GM19035 (cell line): ENCODE measurements at regions not wholly inside any gene's neighbourhood (a gene's known extent, or its start where the extent isn't known, plus 50 kb on each side); places are given as distances from the start of the nearest gene placed in this dataset.
"Not testable (repeated sequence)": the region's sequence is repeated elsewhere in the genome, so short reads cannot be mapped to it uniquely, and the experiment has no call there.

Source experiments
- ATAC-seq: cut with Tn5 transposase; IDR thresholded peaks from one replicate; pipeline ENCODE4 v1.9.1; 2021; ENCODE audit not compliant: unreplicated experiment

DNA sequence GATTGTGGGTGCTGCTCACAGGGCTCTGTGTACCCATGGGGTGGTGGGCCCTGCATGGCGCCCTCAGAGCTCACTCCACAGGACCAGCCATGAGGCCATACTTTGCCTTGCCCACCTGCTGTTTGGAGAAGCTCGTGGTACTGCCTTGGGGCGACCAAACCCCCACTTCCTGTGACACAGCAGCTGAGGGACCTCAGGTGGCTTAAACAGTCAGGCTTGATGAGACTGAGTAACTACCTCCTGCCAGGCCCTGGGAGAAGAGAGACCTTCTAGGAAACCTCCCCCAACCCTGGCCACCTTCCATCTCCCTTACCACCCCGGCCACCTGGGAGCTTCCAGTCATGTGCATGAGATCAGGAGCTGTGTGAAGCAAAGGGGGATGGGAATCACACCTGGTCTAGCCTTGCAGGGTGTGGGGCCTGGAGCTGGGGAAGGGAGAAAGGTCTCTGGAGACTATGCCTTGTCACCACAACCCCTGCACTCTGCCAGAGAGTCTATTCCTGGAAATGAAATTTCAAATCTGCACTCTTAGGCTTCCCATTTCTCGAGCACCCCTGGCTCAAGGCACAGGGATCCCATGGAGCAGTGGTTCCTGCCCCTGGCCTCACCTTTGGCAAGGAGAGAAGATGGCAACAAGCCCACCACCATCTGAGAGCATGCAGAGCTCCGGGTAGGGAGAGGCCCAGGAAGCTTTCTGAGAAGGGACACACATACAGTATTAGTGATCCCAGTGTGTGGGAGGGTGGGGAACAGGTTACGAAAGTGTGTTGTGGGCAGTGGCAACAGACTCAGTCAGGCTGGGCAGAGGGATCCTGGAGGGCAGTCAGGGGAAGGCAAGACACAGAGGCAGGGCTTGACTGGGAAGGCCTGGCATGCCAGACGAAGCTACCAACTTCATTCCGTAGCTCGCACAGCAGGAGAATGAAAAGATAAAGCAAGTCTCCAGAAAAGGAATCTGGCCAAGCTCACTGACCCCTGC lies 125.0 kb downstream of the URI1 start:
- no peak for ATAC-seq

DNA sequence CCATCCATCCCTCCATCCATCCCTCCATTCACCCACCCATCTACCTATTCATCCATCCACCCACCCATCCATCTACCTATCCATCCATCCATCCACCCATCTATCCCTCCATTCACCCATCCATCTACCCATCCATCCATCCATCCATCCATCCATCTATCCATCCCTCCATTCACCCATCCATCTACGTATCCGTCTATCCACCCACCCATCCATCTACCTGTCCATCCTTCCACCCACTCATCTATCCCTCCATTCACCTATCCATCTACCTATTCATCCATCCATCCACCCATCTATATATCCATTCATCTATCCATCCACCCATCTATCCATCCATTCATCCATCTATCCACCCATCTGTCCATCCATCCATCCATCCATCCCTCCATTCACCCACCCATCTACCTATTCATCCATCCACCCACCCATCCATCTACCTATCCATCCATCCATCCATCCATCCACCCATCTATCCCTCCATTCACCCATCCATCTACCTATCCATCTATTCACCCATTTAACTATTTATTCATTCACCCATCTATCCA lies 126.0 kb downstream of the URI1 start:
- not testable (repeated sequence) for ATAC-seq

GRCh38 chr19:30068528-30069395 lies 126.7 kb downstream of the URI1 start:
- ATAC-seq, result no peak

GRCh38 chr19:30069535-30070197 lies 127.6 kb downstream of the URI1 start:
- ATAC-seq, result no peak

DNA sequence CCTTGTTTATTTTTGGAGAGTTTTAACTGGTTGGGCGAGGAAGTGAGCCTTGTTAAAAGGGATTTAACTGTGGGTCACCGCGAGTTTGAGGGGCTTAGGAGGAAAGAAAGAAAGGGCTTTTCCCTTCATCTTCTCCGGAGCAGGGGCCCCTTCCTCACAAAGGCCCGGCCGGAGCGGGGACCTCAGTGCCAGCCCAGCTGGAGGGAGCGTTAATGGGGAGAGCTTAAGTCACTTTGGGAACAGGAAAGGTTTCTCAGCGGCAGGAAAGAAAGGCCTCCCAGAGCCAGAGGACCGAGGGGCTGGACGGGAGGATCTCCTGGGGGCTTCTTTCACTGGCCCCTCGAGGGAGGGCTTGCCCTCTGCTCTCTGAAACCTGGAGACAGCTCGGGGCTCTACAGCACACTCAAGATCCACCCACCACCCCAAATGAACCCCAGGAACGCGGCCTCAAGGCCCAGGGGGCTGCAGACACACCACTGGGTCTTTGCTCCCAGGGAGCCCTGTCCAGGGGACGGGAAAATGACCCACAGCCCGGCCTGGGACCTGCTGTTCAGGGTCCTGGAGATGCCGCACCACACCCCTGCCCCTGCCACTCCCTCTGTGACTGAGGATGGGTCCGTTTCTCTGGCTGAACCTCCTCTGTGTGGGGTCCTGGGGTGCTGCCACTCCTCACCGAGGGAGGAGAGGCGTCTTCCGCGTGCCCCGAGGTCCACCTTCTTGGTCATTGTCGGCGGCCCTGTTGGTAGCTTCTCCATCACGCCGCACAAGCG lies 128.3 kb downstream of the URI1 start:
- no peak for ATAC-seq

- no peak for ATAC-seq
Observed at GRCh38 chr19:30070968-30071632, 129.1 kb downstream of the URI1 start.

DNA sequence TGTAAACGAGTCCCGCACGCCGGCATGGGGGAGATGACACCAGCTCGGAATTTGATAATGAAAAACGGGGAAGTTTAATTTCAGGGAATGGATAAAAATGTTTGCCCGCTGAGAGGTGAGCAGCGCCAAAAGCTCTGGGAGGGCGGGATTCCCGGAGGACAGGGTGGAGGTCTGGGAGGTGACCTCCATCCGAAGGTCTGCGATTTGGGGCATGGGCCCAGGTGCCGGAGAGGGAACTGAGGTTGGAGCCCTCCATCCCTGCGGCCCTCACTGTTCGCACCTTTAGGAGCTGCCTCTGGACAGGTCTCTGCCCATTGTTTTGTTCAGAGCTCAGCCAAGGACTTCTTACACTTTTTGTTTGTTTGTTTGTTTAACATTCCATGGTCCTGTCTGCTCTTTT lies 129.8 kb downstream of the URI1 start:
- ATAC-seq, result no peak

DNA sequence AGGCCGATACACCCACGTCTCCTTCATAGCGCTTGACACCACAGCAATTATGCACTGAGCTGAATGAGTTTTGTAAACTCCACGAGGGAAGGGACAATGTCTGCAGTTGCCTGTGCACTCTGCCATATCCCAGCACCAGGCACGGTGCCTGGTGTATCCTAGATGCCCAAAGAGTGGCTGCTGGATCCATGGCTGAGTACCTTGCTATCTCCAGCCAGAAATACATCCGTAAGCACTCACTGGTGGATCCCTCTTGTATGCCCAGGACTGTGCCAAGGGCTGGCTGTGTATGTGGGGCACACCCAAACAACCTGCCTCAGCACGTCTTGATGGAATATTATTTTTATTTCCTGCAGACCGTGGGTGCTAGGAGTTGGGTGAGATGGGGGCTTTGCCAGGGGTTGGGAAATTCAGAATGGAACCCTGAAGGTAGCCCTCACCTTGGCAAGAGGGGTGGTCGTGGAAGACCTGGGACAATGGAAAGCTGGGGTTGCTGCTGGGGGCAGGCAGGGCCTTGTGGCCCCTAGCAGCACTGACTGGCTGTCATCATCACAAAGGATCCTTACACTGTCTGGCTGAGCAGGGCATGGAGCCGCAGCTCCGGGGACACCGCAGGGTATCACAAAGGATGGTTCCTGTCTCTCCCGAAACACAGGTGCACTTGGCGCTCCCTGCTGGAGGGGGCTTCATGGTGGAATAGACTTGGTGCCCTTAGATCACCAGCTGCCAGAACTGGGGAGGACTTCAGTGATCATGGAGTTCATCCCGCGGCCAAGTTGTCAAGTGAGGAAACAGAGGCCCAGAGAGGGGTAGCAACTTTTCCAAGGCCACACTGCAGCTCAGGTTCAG lies 131.3 kb downstream of the URI1 start:
- no peak for ATAC-seq

- no peak for ATAC-seq
Observed at GRCh38 chr19:30074096-30074495, 132.1 kb downstream of the URI1 start.

GRCh38 chr19:30074741-30075715 lies 133.0 kb downstream of the URI1 start:
- no peak for ATAC-seq

GRCh38 chr19:30076101-30076551 lies 134.1 kb downstream of the URI1 start:
- no peak for ATAC-seq

DNA sequence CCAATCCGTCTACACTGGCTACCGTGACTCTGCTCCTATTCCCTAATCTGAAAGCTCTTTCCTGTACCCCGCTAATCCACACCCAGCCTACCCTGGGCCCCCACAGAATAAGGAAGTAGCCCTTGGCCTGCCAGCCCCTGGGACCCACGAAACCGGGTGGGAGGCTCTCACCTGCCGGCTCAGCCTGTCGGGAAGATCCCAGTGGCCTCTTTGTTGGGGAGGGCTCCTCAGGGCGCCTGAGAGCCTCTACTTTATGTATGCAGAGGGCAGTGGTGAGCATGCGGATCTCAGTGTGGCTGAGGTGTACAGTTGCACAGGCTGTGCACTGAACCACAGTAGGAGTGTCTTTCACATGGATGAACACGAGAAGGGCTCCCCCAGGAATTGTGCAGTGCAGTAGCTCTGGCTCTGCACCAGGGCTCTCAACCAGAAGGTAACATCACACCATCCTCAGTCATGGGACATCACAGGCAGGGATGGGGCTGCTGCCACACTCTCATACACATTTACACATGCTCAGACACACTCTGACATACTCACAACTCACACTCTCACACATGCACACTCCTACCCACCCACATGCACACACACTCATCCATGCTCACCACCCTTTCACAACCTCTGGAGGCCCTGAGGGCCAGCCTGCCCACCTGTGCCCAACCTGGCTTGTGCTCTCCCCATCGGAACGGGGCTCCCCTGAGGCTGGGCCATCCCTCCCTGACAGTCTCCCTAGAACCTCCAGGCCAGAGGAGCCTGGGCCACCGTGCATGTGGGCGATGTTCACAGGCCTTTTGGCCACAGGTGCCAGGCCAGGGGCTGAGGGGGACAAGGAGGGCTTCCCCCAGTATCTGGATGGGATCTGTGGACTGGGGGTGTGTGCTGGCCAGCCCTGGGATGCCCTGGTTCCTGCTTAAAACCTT lies 135.0 kb downstream of the URI1 start:
- ATAC-seq, result no peak

GRCh38 chr19:30077851-30078355 lies 135.9 kb downstream of the URI1 start:
- no peak for ATAC-seq

DNA sequence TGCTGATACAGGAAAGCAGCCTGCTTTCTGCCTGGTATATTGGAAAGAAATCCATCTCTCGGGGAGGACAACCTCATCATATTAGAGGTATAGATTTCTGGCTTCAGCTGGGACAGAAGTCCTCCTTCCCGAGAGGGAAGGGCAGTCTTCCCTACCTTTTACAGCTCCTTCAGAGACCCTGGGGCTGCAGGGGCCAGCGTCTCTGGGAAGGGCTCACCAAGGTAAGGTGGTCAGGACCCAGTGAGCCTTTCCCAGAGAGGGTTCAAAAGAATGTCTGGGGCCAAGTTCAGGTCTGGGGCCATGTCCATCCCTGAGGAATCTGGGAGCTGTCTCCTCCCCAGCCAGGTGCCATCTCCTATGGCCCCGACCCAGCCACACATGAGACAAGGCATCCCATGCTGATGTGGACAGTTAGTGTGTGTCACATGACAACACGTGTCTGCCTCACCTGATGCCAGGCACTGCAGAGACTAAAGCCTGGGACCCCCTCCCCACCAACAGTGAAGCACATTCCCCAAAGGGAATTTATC lies 136.4 kb downstream of the URI1 start:
- no peak for ATAC-seq

GRCh38 chr19:30079200-30079599 lies 137.2 kb downstream of the URI1 start:
- ATAC-seq, result no peak

DNA sequence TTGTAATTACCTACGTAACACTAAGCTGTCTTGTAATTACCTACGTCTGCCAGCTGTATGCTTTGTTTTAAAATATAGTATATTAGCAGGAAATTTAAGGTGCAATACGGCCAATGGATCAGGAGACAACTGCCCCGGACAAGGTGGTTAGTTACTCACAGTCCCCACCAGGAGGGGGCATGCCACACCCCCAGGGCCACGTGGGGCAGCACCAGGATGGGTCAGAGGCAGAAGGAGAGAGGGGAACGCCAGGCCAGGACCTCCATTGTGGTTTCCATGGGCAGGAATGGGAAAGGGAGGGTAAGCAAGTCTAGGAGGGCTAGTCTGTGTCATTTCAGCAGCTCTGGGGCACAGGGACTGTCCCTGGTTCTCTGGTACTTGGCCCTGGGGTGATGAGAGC lies 140.1 kb downstream of the URI1 start:
- no peak for ATAC-seq
